Urothelium cell line (cell line): ENCODE measurements at regions not wholly inside any gene's neighbourhood (a gene's known extent, or its start where the extent isn't known, plus 50 kb on each side); places are given as distances from the start of the nearest gene placed in this dataset.

Source experiments
- DNase-seq: peaks from one replicate; pipeline ENCODE4 v3.0.0; 2011; ENCODE audit warnings: low spot score, mixed read lengths
- FAIRE-seq: peaks from 2 replicates; lab custom pipeline; 2011; peaks lifted over from hg19 to GRCh38; lab: Jason Lieb, UNC

DNA sequence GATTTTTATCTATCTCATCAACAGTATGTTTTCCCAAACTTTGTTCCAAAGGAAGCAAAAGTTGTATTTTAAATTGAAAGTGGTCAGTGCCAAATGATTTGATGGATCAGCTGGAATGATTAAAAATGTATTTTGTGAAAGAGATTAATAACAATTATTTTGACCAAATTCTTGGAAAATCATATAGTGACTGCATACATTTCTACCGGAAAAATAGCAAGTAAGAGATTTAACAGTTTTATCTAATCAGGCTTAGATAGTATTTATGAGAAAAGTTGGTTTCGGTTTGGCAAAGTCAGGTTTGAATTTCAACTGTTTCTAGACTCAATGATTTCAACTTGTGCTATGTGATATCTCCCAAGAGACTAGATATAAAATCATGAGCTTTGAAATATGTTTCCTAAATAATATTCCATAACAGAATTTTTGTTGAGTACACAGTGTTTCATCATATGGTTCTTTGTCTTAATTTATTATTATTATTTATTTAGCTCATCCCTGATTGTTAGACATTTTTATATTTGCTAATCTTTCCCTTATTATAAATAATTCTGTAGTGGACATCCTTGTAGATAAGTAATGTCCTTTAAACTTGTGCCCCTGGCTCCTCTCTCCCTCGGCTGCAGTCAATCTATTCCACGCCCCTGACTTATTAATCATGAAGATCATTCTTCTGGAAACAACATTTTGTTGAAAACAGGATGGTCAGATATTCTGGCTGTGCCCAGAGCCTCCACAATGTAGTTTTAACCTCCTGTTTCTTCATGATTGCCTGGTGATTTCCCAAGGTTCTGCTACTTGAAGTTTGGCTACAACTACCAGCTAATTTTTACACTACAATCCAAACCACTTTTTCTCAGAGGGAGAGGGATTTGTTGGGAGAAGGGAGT is 520.7 kb upstream of the TCF4 start:
- no peak for DNase-seq
- no peak for FAIRE-seq

DNA sequence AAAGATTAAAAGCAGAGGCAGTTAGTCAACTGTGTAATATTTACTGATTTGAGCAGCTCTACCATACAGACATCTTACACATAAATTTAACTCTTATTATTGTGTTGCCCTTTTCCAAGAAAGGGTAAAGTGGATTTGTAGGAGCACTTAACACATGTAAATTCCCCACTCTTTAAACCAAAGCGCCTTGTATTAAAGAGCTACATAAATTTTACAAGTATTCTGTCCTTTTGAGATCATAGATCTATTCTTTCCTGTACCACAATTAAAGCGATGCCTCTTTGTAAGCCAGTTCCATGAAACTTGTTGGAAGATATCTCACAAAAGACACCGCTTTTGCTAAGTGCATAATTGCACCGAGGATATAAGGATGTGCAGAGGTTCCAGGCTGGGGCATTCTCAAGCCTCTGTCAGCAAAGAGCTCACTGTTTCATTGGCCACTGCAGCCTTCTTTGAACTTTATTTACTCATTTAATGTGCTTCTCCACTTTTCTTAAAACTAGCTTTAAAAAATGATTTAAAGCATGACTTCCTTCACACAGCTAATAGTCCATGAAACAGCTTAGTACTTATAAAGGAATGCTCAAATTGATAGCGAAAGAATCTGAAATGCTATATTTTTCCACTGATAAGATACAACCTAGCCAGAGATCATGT is 520.0 kb upstream of the TCF4 start:
- no peak for DNase-seq
- FAIRE-seq: no peak

DNA sequence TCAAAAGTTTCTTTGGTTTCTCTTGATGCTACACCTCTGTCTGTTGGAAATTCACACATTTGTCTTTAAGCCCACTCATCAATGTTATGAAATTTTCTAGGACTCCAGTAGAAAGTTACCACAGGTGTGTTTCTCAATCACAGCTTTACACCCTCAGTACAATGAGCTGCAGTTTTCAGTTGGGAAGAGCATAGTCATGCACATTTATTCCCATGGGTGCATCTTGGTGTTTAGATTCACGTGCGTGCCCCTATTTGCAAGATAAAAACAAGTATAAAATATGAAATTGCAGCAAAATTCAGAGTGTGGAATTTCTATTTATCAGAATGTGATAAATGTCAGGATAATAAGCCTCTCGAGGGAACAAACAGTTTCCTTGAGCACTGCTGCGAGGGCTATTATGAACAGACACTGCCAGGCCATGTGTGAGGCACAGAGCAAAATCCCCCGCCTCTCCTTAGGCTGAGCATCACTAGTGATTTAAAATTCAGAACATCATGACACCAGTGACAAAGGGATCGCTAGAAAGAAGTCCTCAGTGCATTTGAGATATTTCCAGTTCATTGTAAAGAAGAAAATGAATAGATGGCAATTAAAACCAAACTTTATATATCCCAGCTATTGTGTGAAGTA is 512.2 kb upstream of the TCF4 start:
- DNase-seq (no peak), FAIRE-seq (no peak)

DNA sequence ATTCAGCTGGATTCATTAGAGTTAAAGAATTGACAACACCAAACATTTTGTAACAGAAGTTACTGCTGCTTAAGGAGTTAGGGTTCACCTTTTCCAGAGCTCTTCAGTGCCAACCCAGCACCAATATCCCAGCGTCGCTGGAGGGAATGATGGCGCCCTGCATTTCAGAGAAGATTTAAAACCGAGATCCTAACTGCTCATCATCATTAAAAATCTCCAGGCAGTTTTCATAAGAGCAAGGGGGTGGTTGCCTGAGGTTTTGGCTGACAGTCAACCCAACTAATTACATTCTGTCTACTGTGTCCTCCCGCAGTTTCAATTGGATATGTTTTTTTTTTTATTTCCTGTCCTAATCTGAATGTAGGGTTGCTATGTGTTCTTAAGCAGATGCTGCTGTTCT is 509.6 kb upstream of the TCF4 start:
- no peak for DNase-seq
- no peak for FAIRE-seq

DNA sequence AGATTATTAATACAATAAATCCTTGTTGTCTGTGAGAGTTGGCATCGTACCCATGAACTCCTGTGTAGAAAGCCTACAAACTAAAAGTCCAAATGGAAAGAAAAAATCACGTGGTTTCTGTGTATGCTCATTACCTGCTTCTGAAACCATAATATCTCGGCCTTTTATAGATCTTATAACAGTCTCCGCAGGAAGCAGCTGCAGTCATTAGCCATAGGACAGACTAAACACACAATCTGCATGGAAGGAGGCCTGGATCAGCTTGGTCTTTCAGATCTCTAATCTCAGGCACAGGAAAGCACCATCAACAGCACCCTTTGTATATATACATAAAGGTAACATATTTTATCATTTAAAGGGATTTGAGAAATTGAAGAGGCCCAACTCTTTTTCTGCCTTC is 508.9 kb upstream of the TCF4 start:
- DNase-seq: no peak
- FAIRE-seq: no peak

DNA sequence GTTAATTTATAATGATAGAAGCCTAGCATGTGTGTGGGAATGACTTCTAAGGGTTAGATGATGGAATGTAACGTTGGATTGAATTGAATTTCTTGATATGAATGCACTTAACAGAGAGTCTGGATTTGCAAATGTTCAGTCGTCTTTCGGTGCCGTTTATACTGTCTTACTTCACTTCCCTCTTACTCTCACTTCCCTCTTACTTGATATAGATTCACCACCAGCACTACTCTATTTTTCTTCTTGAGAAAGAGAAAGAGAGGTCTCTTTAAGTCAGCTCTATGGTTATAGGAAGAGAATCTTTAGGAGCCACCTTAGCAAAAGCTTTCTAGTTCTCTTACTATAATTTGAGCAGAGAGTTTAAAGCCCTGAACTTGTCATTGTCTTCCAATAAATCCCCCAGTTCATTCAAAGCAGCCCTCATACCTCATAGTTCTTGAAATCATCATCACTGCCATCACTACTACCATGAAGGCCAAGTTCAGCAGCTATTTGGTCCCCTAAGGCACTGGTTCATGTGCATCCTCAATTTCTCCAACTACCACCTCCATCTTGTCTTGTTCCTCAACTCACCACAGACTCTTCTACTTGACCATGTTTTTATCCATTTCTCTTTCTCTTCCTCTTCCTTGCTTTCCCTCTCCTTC is 501.7 kb upstream of the TCF4 start:
- FAIRE-seq: no peak
- DNase-seq: no peak

DNA sequence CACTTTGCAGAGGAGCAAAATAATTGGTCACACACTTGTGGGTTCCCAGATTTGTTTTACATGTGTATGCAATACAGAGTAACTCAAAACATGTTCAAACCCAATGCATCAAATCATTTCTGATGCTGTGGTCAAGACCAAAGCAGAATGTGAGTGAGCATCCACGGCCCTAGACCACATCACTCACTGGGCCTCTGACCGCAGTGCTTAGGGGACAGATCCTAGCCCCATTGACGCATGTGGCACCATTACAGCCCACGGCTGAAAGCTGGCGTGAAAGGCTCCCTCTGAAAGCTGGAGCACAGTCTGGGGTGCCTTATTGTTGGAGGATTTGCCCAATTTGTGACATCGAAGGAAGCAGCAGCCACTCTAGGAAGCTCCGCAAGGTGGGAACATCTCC is 498.8 kb upstream of the TCF4 start:
- FAIRE-seq: no peak
- DNase-seq: no peak

DNA sequence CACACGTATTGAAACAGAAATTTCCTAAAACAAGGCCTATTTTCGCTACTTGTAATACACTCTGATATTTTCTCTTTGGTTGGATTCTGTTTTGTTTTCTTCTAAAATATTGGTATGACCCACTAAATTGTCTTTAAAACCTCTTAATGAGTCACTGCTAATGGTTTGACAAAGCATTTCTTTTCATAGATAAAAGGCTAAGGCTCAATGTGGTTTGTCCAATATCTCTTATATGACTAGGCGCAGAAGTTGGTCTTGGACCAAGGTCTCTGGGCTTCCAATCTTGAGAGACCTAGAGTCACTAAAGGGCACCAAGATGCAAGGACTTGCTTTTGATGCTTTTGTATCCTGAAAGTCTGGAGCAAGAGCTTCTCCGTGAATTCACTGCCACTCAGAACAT is 498.2 kb upstream of the TCF4 start:
- no peak for DNase-seq
- no peak for FAIRE-seq

DNA sequence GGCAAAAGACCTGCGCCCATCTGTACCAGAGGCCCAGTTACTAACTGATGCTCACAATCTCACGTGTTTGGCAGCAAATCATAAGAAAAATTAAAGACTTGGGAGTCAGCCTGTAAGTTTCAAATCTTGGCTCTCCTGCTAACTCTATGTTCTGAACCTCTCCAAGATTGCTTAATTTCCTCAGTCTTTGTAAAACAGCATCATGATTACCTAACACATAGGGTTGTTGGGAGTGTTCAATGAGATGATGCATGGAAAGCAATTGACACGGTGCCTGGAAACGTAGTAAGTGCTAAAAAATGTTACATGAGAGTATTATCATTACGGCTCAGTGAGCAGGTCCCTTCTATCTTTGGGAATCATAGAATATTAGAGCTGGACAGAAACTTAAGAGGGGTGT is 497.6 kb upstream of the TCF4 start:
- no peak for FAIRE-seq
- no peak for DNase-seq

DNA sequence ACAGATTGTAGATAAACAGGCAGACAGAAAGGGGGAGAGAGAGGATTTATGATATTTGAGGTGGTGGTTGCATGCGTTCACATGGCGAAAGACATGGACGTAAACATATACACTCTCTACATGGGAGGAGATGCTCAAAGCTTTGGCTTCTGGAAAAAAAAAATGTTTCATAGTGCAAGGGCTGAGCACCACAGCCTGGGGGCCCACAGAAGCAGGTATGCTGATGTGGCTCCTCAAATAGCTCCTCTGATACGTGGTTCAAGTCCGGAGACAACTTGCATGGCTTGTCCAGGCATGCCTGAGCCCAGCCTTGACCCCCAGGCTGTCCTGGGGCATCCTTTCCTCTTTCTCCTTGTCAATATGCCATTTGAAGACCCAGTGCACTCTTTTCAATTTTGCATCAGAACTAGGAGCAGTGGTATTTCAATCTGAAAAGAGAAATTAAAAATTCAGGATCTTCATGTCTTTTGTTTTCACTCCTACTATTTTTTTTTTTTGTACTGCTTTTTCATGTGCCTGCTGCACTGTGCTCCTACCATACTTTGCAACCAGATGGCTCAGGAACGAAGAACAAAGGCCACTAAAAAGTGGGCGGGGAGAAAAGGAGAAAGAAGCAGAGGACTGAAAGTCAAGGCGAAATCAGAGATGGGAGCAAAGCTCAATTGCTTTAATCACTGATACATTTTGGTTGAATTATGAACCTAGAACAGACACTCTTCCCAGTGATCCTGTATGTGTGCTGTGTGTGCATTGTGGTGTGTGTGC is 495.7 kb upstream of the TCF4 start:
- FAIRE-seq: no peak
- DNase-seq: no peak

DNA sequence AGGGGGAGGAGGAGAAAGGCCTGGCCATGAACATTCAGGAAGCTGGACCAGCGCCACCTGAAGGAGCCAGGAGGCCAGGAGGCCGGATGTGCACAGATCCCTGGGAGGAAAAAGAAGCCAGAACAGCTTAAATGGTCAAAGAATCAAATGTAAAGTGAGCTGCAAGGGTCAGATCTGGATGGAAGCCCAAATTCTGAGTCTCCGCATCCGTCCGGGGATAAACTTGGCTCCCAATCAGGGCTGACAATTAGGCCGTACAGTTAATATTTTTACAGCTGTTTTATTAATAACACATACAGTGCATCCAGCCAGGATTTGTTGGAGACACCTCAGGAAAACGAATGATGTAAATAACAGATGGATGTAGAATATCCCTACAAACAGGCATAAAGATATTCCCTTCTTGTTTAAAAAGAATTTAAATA is 495.1 kb upstream of the TCF4 start:
- FAIRE-seq: no peak

DNA sequence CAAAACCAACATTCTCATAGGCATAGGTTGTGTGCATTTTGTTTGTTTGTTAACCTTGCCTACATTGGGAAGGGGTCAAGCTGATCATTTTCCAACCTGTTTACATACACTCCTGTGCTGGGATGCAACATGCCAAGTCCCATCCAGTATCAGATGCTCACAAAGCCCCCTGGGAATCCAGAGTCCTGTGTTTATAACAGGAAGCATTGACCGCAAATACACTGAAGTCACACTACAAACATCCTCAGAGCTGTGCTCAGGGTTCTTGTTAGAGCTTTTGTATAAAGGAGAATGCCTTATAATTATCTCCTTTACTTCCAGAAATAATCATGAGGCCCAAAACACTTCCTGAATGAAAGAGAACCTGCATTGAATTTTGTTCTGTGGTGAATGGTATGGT is 488.7 kb upstream of the TCF4 start:
- no peak for DNase-seq
- no peak for FAIRE-seq

More for the DNA sequence above, 495.1 kb upstream of the TCF4 start:
- DNase-seq: no peak

DNA sequence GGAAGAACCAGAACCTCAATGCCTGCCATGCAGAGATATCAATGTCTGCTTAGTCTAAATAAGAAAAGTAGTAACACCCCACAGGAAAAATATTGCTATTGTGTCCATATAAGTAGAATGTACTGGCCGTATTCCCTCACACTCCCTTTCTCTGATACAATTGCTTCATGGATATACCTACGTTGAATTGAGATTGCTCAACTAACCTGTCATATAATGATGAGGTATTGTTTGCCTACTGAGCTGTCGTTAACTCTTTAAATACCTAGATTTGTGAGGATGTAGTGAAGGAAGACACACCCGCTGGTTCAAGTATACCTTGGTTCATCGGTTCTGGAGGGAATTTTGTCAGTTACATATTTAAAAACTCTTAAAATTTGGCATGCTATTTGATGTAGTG is 480.7 kb upstream of the TCF4 start:
- DNase-seq (no peak), FAIRE-seq (no peak)

DNA sequence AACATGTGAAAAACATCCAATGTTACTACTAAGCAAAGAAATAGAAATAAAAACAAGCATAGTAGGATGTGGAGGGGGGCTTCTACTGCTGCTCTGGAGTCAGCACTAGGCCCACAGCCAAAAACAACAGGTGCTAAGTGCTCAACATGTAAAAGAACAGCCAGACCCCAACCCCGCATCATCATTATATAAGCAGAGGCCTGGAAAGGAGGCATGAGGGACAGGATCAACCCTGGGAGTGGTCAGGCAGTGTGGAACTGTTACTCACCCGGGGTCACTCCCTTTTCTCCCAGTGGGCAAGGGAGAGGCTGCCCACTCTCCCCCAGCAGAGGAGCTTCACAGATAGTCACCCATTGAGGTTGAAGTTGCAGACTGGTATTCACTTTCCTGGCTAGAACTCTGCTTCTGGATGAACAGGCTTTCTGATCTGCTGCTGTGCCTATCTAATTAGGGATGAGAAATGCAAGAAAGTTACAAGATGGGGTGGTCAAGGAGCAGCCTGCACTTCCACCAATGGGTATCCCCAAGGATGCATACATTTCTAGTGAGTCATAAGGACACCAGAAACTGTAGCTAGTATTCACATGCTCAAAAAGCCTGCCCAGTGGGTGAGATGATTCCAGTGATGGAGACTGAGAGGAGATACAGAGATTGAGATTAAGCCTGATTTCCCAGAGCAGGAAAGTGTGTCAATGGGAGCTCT is 480.1 kb upstream of the TCF4 start:
- FAIRE-seq (no peak), DNase-seq (peak; percentile 9)

DNA sequence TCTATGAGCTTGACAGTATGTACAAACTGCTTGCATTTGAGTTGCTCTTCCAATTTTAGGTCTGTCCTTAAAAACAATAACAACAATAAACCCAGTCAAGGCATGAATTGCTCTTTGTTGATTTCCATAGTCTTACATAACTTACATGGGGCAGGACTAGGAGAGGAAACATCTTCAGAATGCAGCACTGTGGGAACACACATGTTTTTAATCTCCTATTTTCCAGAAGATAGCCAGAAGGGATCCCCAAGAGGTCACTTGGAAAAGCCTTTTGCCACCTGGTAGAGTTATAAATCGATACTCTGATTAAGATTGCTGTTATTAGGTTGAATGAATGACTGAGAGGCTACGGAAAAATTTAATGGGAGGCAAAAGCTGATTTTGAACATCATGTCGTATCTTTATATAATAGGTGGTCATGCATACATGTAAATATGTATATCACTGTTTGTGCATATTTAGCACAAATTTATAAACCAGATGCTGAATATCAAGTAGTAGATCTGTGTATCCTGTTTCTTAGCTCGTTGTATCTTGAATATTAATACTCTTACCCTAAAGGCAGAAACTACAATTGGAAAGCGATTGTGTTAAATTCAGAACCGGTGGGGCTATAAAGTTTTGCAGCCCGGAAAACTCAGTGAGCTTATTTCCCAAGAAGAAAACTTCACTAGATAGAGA is 479.4 kb upstream of the TCF4 start:
- no peak for DNase-seq
- no peak for FAIRE-seq

DNA sequence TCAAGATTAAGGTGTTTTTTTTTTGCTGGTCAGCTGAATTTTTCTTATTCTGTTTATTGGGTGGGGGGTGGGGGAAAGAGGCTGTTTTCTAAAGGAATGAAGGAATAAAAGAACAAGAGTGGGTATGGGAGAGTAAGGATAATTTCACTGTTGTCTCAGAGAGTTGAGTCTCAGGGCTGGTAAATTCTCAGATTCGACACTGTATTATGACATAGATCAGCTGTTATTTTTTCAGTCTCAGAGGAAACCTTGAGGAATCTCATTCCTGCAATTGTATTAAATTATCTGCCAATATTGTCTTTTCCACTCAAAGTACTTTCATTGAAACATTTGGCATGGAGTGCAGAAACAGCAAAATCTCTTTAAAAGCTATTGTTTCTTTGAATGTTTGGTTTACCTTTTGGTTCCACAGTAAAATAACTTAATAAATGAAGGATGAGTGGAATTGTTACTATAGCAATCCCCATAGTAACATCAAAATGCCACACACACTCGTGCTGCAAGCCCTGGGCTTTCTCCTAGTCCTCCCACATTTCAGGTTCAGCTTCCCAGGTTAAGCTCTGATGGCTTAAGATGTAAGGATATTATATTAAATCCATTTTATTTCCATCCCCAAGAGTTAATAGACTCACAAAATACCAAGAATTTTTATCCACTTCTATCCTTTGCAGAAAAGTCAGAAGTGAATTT is 478.7 kb upstream of the TCF4 start:
- no peak for FAIRE-seq
- no peak for DNase-seq

DNA sequence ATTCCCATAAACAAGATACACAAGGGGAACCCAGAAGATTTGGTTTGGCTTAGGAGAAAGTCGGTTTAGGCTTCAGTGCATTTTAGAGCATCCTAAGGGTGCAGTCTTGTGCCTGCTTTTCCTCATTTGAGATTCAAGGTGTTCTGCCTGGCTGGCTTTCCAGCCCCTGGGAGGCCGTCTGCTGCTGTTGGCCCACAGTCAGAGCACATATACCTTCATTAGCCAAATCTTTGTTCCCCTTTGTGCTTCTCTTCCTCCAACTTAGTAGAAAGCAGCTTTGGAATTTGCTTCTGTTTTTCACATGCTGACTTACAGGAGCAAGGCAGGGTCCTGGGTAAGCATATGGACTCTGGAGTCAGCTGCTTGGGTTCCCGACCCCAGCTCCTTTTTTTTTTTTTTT is 477.1 kb upstream of the TCF4 start:
- no peak for DNase-seq
- FAIRE-seq: no peak

DNA sequence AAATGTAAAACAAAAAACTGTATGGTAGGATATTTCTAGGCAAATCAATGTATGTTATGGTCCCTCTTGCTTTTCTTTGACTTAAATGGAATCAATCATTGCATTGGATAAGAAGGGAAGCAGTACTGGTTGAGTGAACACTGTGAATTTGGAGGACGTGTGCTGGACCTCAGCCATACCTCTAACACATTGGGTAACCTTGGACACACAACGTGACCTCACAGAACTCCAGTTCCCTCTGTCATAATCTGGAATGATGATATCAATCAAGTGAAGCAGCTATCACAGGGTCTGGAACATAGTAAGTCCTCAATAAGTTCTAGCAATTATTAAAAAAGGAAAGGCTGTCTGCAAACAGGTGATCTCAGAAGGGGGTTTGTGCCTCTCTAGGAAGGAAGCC is 474.9 kb upstream of the TCF4 start:
- FAIRE-seq: no peak
- DNase-seq: no peak

DNA sequence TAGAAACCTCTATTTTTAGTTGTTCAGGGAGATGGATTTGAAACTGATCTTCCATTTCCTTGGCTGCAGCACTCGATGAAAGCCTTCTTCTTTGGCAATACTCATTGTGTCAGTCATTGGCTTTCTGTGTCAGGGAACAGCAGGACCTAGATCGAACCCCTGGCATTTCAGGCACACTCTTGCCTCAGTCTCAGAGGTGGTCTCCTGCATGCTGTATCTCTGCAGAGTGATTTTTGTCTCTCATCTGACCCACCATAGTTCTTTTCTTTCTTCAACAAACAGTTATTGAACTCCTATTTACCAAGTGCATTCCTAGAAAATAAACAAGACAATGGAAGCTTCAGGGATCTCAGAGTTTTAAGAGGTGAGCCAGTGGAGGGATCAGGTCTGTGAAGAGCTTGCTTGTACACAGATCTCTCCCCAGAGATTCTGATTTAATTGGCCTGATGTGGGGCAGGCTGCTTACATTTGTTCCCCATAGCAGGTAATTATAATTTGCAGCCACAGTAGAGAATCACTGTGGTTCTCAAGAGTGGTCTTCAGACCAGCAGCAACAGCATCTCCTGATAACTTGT is 473.1 kb upstream of the TCF4 start:
- DNase-seq: no peak
- FAIRE-seq: no peak
